Endothelial cell of umbilical vein (primary cell): ENCODE measurements at regions not wholly inside any gene's neighbourhood (a gene's known extent, or its start where the extent isn't known, plus 50 kb on each side); places are given as distances from the start of the nearest gene placed in this dataset.

Experiments
- BruUV-seq: library from RNA; stranded (reverse); fragments of 400-500 nt; replicated peaks from 2 replicates; lab custom pipeline; 2021; lab: Mats Ljungman, UMichigan
- CTCF ChIA-PET: fragments of 300-600, 350-600 bp; sonication (Branson Sonifier 250); formaldehyde crosslinking; loops from one replicate; lab custom pipeline; 2021; ENCODE audit warnings: antibody characterized with exemption, inconsistent platforms; lab: Charles Lee
- POLR2A ChIA-PET: fragments of 300-600, 350-600 bp; sonication (Branson Sonifier 250); formaldehyde crosslinking; loops from one replicate; lab custom pipeline; 2021; ENCODE audit warnings: antibody characterized with exemption, inconsistent platforms; lab: Charles Lee
- DNase-seq: peaks from one replicate; pipeline ENCODE4 v3.0.0-alpha.2; 2011; ENCODE audit warnings: low read depth, low spot score
- FAIRE-seq: peaks from 2 replicates; lab custom pipeline; 2011; peaks lifted over from hg19 to GRCh38; lab: Jason Lieb, UNC
- H2AFZ ChIP-seq: 2 replicates; pipeline ENCODE4 v1.6.0; 2012; ENCODE audit warnings: low read depth, low read length, control low read depth, inconsistent platforms
- H3K27ac ChIP-seq: 2 replicates; pipeline ENCODE4 v1.5.1; 2011; ENCODE audit warnings: low read depth, mild to moderate bottlenecking, control low read depth, low read length, moderate library complexity; ENCODE audit not compliant: insufficient read depth
- H3K27me3 ChIP-seq, 2 experiments: 2 replicates each; pipeline versions ENCODE4 v1.6.0 to v1.6.1; 2011; ENCODE audit warnings: low read length in 2 of 2, mixed read lengths in 1 of 2; ENCODE audit not compliant: control insufficient read depth in 2 of 2, insufficient read depth in 2 of 2
- H3K36me3 ChIP-seq, 2 experiments: 2 replicates in 1 of 2; 3 replicates in 1 of 2; pipeline ENCODE4 v1.5.1; 2011; ENCODE audit warnings: low read length in 2 of 2, mild to moderate bottlenecking in 1 of 2, moderate library complexity in 1 of 2; ENCODE audit not compliant: control insufficient read depth in 2 of 2, insufficient read depth in 2 of 2; ENCODE audit errors: extremely low read depth in 1 of 2
- H3K4me1 ChIP-seq: 3 replicates; pipeline ENCODE4 v1.5.1; 2011; ENCODE audit warnings: mild to moderate bottlenecking, low read length; ENCODE audit not compliant: control insufficient read depth, insufficient read depth; ENCODE audit errors: extremely low read depth
- H3K4me2 ChIP-seq: 2 replicates; pipeline ENCODE4 v1.6.1; 2011; ENCODE audit warnings: low read length, control low read depth, mixed read lengths; ENCODE audit not compliant: insufficient read depth
- H3K4me3 ChIP-seq, 3 experiments: fragments of 200-600 bp in 1 of 3; sonication (generic), shearing (Covaris generic) in 1 of 3; replicated peaks in 1 of 3; 2 replicates each; pipeline ENCODE4 v1.5.1; 2011 to 2016; ENCODE audit warnings: control low read depth in 3 of 3, low read length in 3 of 3, mild to moderate bottlenecking in 2 of 3, inconsistent platforms in 1 of 3, low read depth in 1 of 3, moderate library complexity in 1 of 3; ENCODE audit not compliant: insufficient read depth in 1 of 3
- H3K79me2 ChIP-seq: 2 replicates; pipeline ENCODE4 v1.6.0; 2012; ENCODE audit warnings: low read length, inconsistent platforms; ENCODE audit not compliant: control insufficient read depth, insufficient read depth
- H3K9ac ChIP-seq: replicated peaks from 2 replicates; pipeline ENCODE3; 2011; ENCODE audit warnings: low read length, control low read depth; ENCODE audit not compliant: insufficient read depth; ENCODE audit errors: extremely low read depth
- H3K9me1 ChIP-seq: replicated peaks from 3 replicates; pipeline ENCODE4 v1.6.0; 2011; ENCODE audit warnings: mild to moderate bottlenecking, low read length; ENCODE audit not compliant: control insufficient read depth, insufficient read depth; ENCODE audit errors: extremely low read depth
- H3K9me3 ChIP-seq: replicated peaks from 2 replicates; pipeline ENCODE4 v1.5.1; 2012; ENCODE audit warnings: low read length, inconsistent platforms; ENCODE audit not compliant: control insufficient read depth, insufficient read depth
- H4K20me1 ChIP-seq: replicated peaks from 2 replicates; pipeline ENCODE3; 2011; ENCODE audit warnings: mild to moderate bottlenecking, low read length; ENCODE audit not compliant: control insufficient read depth, insufficient read depth; ENCODE audit errors: extremely low read depth
- CTCF ChIP-seq, 2 donors: IDR thresholded peaks; 1 replicate in 1 of 2; 2 replicates in 1 of 2; pipeline ENCODE4 v1.5.1; 2011; ENCODE audit warnings: low read length in 2 of 2, mild to moderate bottlenecking in 2 of 2, moderate library complexity in 2 of 2, control low read depth in 1 of 2, inconsistent platforms in 1 of 2, low read depth in 1 of 2; ENCODE audit not compliant: insufficient read depth in 1 of 2; ENCODE audit errors: extremely low read depth in 1 of 2
- EZH2 ChIP-seq: IDR thresholded peaks from 2 replicates; pipeline ENCODE4 v1.6.1; 2012; ENCODE audit warnings: borderline replicate concordance, low read depth, mild to moderate bottlenecking, moderate library complexity, low read length, inconsistent platforms; ENCODE audit not compliant: severe bottlenecking
- FOS ChIP-seq: IDR thresholded peaks from 2 replicates; pipeline ENCODE4 v1.6.1; 2011; ENCODE audit warnings: mild to moderate bottlenecking, low read length, moderate library complexity, borderline replicate concordance; ENCODE audit not compliant: insufficient read depth
- GATA2 ChIP-seq: IDR thresholded peaks from 2 replicates; pipeline ENCODE4 v1.7.0; 2011; ENCODE audit warnings: low read depth, mild to moderate bottlenecking, moderate library complexity, mixed read lengths, low read length; ENCODE audit not compliant: insufficient read length, insufficient read depth
- JUN ChIP-seq: IDR thresholded peaks from 2 replicates; pipeline ENCODE4 v1.6.1; 2011; ENCODE audit warnings: borderline replicate concordance, low read depth; ENCODE audit not compliant: insufficient read length, insufficient read depth
- MAX ChIP-seq: IDR thresholded peaks from 2 replicates; pipeline ENCODE4 v1.6.1; 2011; ENCODE audit not compliant: insufficient read depth, insufficient read length
- MYC ChIP-seq: IDR thresholded peaks from one replicate; pipeline ENCODE4 v1.6.1; 2011; ENCODE audit warnings: mild to moderate bottlenecking, low read depth, low read length
- POLR2A ChIP-seq: IDR thresholded peaks from 2 replicates; pipeline ENCODE4 v1.6.1; 2012; ENCODE audit warnings: low read depth, mild to moderate bottlenecking, control low read depth, low read length
- POLR2AphosphoS5 ChIP-seq: IDR thresholded peaks from 2 replicates; pipeline ENCODE4 v1.6.1; 2012; ENCODE audit warnings: low read depth, mild to moderate bottlenecking, control low read depth, low read length, moderate library complexity; ENCODE audit not compliant: insufficient read depth
- dilution Hi-C: fragments of 300-500 bp; cut with MboI; formaldehyde crosslinking; loops from one replicate; pipeline ENCODE4 v1.15.0; 2019; ENCODE audit warnings: low sequenced_read_pairs; ENCODE audit not compliant: extremely low pct_ligation_motif_present
- intact Hi-C: fragments of 100-400 bp; cut with micrococcal nuclease; formaldehyde crosslinking; loops from one replicate; pipeline ENCODE4 v1.10.0; 2022

- no peak overlapping the region for H3K9ac ChIP-seq
- H3K9me3 ChIP-seq = no peaks in the 10 kb centered on the region
- H3K27ac ChIP-seq = no peak overlapping the region
- no peaks in the 10 kb centered on the region for H3K9me1 ChIP-seq
- H3K4me2 ChIP-seq = no peak overlapping the region
- DNase-seq (no peak), FAIRE-seq (no peak)
- no peak overlapping the region for H3K4me3 ChIP-seq
- H3K27me3 ChIP-seq = no peaks in the 10 kb centered on the region
- ChIA-PET POLR2A (no interaction called here), CTCF (interaction anchor here (1.0 kb wide), 1 partner anchor 45 kb away, joined by 3 read pairs; no protein-coding TSS in a partner anchor)
- BruUV-seq = no TSS peak
- TF ChIP-seq POLR2AphosphoS5 = no peak
- TF ChIP-seq POLR2A = no peak
- no peak for TF ChIP-seq FOS
- no peak for TF ChIP-seq GATA2
- TF ChIP-seq MAX = no peak
- TF ChIP-seq CTCF (IDR thresholded peaks at IDR 0.05; ENCODE audit: extremely low read depth in 1 of 2, insufficient read depth in 1 of 2, low read depth in 1 of 2, low read length in 2 of 2) = no peak
- TF ChIP-seq EZH2 = no peak
- no peak for TF ChIP-seq JUN
- no peak for TF ChIP-seq MYC
- H2AFZ ChIP-seq = no peak overlapping the region
- intact Hi-C loops = no loop called here
- H3K36me3 ChIP-seq = no peaks in the 10 kb centered on the region
- no peaks in the 10 kb centered on the region for H3K79me2 ChIP-seq
- no peaks in the 10 kb centered on the region for H3K4me1 ChIP-seq
- dilution Hi-C loops = no loop called here
- no peaks in the 10 kb centered on the region for H4K20me1 ChIP-seq
Observed at GRCh38 chr21:16007943-16008342, 278.2 kb downstream of the USP25 start.
